ENCODE measurements at regions not wholly inside any gene's neighbourhood (a gene's known extent, or its start where the extent isn't known, plus 50 kb on each side); places are given as distances from the start of the nearest gene placed in this dataset.

DNA sequence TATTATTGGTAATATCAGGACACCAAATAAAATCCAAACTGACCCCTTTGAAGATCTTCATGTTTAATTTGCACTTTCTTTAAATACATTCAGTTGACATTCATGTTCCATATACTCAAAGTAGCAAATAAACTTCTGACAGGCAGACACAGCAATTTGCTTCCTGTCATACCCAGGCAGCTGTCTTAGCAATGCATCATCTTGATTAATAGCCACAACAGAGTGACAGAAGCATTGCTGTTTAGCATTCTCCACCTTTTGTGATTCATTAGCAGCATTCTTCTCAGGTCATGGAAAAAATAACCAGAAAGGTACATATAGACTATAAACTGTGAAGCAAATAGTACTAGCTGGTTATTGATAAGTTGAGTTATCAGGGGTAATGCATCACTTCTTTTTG, 366.8 kb downstream of the CYLC2 start:
- Histone ChIP-seq H3K36me3 (replicated peaks in 1 of 2; ENCODE audit: control insufficient read depth in 1 of 2, insufficient read depth in 2 of 2, low read length in 2 of 2) (no peaks in the 10 kb centered on the region), H3K27ac (ENCODE audit: extremely low read length, insufficient read depth, low read length) (no peak overlapping the region), H3K27me3 (ENCODE audit: control insufficient read depth in 1 of 2, insufficient read depth in 2 of 2, low read length in 2 of 2) (no peaks in the 10 kb centered on the region), H4K20me1 (ENCODE audit: insufficient read depth, low read length) (no peaks in the 10 kb centered on the region), H3K79me2 (ENCODE audit: insufficient read depth, low read length) (no peaks in the 10 kb centered on the region), H3K9ac (ENCODE audit: insufficient read depth, low read depth, low read length) (no peak overlapping the region), H3K4me1 (ENCODE audit: insufficient read depth, low read length) (no peaks in the 10 kb centered on the region), H2AFZ (ENCODE audit: low read length) (no peak overlapping the region), H3K4me2 (ENCODE audit: low read depth, low read length) (no peak overlapping the region), H3K4me3 (replicated peaks in 1 of 3; ENCODE audit: insufficient read depth in 1 of 3, low read depth in 2 of 3, low read length in 3 of 3) (no peak overlapping the region), H3K9me3 (ENCODE audit: low read length) (peaks cover 31% of the 10 kb centered on the region)
- in situ Hi-C loops (cut with HindIII; ENCODE audit: extremely low pct_ligation_motif_present, low pct_unique_long_range_greater_than_20kb): no loop called here
- TF ChIP-seq KMT2A (CRISPR knock-in tag; IDR thresholded peaks at IDR 0.05) (no peak), ZNF10 (CRISPR knock-in tag; IDR thresholded peaks at IDR 0.05; ENCODE audit: borderline replicate concordance, low read depth) (no peak), ZNF33B (CRISPR knock-in tag; IDR thresholded peaks at IDR 0.05) (no peak), ZNF670 (CRISPR knock-in tag; IDR thresholded peaks at IDR 0.05; ENCODE audit: borderline replicate concordance) (no peak), NFE2L2 (IDR thresholded peaks at IDR 0.05; ENCODE audit: low read length) (no peak), ZNF468 (CRISPR knock-in tag; IDR thresholded peaks at IDR 0.05) (no peak), TAF1 (CRISPR knock-in tag; IDR thresholded peaks at IDR 0.05) (no peak), ZSCAN12 (CRISPR knock-in tag; IDR thresholded peaks at IDR 0.05) (no peak), TCF7L2 (IDR thresholded peaks at IDR 0.05; ENCODE audit: low read depth, low read length) (no peak), NR3C1 (CRISPR knock-in tag; IDR thresholded peaks at IDR 0.05) (no peak)
- TF ChIP-seq, protein P1, sequence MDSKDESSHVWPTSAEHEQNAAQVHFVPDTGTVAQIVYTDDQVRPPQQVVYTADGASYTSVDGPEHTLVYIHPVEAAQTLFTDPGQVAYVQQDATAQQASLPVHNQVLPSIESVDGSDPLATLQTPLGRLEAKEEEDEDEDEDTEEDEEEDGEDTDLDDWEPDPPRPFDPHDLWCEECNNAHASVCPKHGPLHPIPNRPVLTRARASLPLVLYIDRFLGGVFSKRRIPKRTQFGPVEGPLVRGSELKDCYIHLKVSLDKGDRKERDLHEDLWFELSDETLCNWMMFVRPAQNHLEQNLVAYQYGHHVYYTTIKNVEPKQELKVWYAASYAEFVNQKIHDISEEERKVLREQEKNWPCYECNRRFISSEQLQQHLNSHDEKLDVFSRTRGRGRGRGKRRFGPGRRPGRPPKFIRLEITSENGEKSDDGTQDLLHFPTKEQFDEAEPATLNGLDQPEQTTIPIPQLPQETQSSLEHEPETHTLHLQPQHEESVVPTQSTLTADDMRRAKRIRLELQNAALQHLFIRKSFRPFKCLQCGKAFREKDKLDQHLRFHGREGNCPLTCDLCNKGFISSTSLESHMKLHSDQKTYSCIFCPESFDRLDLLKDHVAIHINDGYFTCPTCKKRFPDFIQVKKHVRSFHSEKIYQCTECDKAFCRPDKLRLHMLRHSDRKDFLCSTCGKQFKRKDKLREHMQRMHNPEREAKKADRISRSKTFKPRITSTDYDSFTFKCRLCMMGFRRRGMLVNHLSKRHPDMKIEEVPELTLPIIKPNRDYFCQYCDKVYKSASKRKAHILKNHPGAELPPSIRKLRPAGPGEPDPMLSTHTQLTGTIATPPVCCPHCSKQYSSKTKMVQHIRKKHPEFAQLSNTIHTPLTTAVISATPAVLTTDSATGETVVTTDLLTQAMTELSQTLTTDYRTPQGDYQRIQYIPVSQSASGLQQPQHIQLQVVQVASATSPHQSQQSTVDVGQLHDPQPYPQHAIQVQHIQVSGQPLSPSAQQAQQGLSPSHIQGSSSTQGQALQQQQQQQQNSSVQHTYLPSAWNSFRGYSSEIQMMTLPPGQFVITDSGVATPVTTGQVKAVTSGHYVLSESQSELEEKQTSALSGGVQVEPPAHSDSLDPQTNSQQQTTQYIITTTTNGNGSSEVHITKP (CRISPR knock-in tag; IDR thresholded peaks at IDR 0.05; ENCODE audit: low read depth): no peak
- intact Hi-C loops (cut with micrococcal nuclease; ENCODE audit: unreplicated experiment): no loop called here
- FAIRE-seq (no peak), DNase-seq (ENCODE audit: low spot score) (no peak), ATAC-seq (no peak)
- no TSS peak for BruUV-seq (replicated peaks)
- ChIA-PET CTCF (ENCODE audit: low intra/inter-chr PET ratio, low total read pairs) (no interaction called here), POLR2A (no interaction called here)
